Bronchial epithelial cell (primary cell): ENCODE measurements at regions not wholly inside any gene's neighbourhood (a gene's known extent, or its start where the extent isn't known, plus 50 kb on each side); places are given as distances from the start of the nearest gene placed in this dataset.

Experiments used
- DNase-seq: peaks from one replicate; pipeline ENCODE4 v3.0.0-alpha.2; 2010; ENCODE audit warnings: low read depth
- FAIRE-seq: peaks from 2 replicates; lab custom pipeline; 2011; peaks lifted over from hg19 to GRCh38; lab: Jason Lieb, UNC
- H3K27me3 ChIP-seq: 2 replicates; pipeline ENCODE4 v1.5.1; 2011; ENCODE audit warnings: low read length; ENCODE audit not compliant: control insufficient read depth, insufficient read depth
- H3K36me3 ChIP-seq: 2 replicates; pipeline ENCODE4 v1.5.1; 2011; ENCODE audit warnings: low read length; ENCODE audit not compliant: control insufficient read depth, insufficient read depth
- H3K4me3 ChIP-seq: 2 replicates; pipeline ENCODE4 v1.5.1; 2011; ENCODE audit warnings: mild to moderate bottlenecking, low read depth, low read length, control low read depth
- TF ChIP-seq, protein P1 (sequence below): IDR thresholded peaks from 2 replicates; pipeline ENCODE4 v1.5.1; 2011; ENCODE audit warnings: mild to moderate bottlenecking, moderate library complexity, low read length, control low read depth, inconsistent platforms; ENCODE audit not compliant: insufficient read depth, severe bottlenecking

DNA sequence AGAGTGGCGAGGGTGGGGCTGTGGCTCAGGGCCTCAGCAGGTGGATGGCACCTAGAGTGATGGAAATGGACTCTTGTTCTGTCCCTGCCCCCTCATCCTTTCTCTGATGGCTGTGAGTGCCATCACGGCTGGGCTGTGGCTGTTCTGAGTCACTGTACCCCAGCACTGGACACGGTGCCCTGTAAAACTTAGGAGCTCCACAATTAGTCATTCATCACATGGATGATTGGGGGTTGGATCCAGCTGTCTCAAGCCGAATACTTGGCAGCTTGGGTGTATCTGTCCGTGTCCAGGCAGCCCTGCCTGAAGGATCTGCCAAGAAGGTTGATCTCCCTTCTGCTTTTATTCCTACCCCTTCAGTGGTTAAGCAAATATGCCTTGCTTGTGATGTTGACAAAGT, 295.5 kb upstream of the EEF2KMT start:
- Histone ChIP-seq H3K36me3 (no peaks in the 10 kb centered on the region), H3K27me3 (no peaks in the 10 kb centered on the region), H3K4me3 (no peak overlapping the region)
- FAIRE-seq (no peak), DNase-seq (no peak)
- TF ChIP-seq, protein P1, sequence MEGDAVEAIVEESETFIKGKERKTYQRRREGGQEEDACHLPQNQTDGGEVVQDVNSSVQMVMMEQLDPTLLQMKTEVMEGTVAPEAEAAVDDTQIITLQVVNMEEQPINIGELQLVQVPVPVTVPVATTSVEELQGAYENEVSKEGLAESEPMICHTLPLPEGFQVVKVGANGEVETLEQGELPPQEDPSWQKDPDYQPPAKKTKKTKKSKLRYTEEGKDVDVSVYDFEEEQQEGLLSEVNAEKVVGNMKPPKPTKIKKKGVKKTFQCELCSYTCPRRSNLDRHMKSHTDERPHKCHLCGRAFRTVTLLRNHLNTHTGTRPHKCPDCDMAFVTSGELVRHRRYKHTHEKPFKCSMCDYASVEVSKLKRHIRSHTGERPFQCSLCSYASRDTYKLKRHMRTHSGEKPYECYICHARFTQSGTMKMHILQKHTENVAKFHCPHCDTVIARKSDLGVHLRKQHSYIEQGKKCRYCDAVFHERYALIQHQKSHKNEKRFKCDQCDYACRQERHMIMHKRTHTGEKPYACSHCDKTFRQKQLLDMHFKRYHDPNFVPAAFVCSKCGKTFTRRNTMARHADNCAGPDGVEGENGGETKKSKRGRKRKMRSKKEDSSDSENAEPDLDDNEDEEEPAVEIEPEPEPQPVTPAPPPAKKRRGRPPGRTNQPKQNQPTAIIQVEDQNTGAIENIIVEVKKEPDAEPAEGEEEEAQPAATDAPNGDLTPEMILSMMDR, result no peak

DNA sequence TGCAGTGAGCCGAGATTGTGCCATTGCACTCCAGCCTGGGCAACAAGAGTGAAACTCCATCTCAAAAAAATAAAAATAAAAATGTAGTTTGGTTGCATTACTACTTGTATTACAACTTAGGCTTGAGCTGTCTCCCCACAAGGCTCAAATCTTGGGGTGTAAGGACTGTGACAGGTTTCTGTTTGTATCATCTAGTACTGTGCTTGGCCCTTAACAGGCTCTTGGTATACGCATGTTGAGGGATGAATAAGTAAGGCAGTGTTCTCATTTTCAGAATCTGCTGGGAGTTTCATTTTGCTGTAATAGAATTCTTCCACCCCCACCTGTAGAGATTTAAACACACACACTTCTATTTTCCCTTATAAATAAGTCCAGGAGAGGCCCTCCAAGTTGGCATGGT, 289.4 kb upstream of the EEF2KMT start:
- TF ChIP-seq, protein P1, result no peak
- Histone ChIP-seq H3K36me3 (no peaks in the 10 kb centered on the region), H3K27me3 (no peaks in the 10 kb centered on the region), H3K4me3 (no peak overlapping the region)
- DNase-seq, result no peak
- no peak for FAIRE-seq

DNA sequence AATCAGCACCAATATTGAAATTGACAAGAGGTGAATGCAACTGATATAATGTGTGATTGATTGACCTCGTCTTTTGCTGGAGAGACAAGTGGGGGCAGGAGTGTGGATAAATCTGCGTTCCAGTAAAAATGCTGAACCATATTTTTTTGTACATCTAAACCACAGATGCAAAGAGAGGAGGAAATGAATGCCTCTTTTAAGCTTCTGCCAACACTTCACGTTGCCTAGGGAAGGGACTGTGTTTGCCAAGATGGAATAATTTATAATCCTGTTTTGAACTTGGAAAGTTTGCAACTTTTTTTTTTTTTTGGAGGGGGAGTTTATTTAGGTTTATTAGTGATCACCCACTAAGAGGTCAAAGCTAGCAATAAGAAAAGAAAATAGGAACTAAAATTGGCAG, 288.2 kb upstream of the EEF2KMT start:
- no peaks in the 10 kb centered on the region for H3K27me3 ChIP-seq
- TF ChIP-seq, protein P1, result no peak
- FAIRE-seq, result no peak
- no peaks in the 10 kb centered on the region for H3K36me3 ChIP-seq
- no peak for DNase-seq
- H3K4me3 ChIP-seq, result no peak overlapping the region

DNA sequence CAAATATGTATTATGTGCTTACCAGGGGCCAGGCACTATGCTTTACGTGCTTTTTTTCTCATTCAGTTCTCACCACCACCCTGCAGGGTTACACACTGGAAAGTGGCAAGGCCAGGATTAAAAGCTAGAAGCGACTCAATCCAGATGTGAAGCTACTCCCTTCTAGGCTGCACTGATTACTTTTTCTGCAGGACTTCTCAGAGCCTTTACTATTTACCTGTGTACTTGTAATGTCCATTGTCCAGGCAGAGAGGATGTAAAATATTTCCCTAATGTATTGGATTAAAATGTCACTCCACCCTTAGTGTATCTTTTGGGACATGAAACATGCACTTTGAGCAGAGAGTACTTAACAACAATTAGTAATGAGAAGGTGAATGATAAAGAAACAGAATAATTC, 287.5 kb upstream of the EEF2KMT start:
- DNase-seq (no peak), FAIRE-seq (no peak)
- TF ChIP-seq, protein P1, result no peak
- Histone ChIP-seq H3K4me3 (no peak overlapping the region), H3K36me3 (no peaks in the 10 kb centered on the region), H3K27me3 (no peaks in the 10 kb centered on the region)

DNA sequence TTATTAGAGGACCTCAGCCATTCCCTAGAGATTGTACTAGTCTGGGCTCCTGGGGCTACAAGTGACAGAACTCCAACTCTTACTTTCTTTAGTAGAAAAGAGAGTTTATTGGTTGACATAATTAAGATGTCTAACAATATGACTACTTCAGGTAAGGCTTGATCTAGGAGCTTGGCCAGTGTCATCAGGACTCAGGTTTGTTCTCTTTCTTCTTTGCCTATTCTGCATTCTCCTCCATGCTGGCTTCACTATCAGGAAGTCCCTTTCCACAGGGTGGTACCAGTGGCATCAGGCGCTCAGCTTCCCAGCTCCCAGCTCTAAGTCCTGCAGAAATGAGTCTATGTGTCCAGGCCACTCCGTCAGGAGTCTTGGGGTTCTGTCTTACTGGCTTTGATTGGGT, 286.1 kb upstream of the EEF2KMT start:
- no peak for DNase-seq
- TF ChIP-seq, protein P1, result no peak
- H3K4me3 ChIP-seq, result no peak overlapping the region
- no peaks in the 10 kb centered on the region for H3K27me3 ChIP-seq
- no peak for FAIRE-seq
- no peaks in the 10 kb centered on the region for H3K36me3 ChIP-seq

DNA sequence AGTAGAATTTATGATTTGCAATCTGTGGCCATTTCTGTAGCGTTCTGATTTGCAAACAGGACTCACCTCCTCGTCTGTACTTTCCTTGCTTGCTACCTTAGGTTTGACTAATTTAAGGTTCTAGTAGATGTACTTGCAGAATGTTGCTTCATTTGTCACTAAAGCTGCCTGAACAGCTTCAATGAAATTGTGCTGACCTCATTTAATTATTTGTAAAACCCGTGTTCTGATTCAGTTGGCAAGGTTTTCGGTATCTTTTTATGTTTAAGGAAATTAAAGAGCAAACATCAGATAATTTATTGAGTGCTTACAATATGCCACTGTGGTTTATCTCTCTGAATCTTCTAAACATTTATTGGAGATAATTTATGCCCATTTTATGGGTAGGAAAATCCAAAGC, 284.9 kb upstream of the EEF2KMT start:
- H3K4me3 ChIP-seq, result no peak overlapping the region
- FAIRE-seq (no peak), DNase-seq (no peak)
- H3K36me3 ChIP-seq, result no peaks in the 10 kb centered on the region
- TF ChIP-seq, protein P1, result no peak
- no peaks in the 10 kb centered on the region for H3K27me3 ChIP-seq
